OCI-M2 (cell line): ENCODE measurements at regions not wholly inside any gene's neighbourhood (a gene's known extent, or its start where the extent isn't known, plus 50 kb on each side); places are given as distances from the start of the nearest gene placed in this dataset.

Source experiments
- DNase-seq: peaks from one replicate; lab custom pipeline; 2025; ENCODE audit not compliant: unreplicated experiment; lab: John Stamatoyannopoulos, UW

DNA sequence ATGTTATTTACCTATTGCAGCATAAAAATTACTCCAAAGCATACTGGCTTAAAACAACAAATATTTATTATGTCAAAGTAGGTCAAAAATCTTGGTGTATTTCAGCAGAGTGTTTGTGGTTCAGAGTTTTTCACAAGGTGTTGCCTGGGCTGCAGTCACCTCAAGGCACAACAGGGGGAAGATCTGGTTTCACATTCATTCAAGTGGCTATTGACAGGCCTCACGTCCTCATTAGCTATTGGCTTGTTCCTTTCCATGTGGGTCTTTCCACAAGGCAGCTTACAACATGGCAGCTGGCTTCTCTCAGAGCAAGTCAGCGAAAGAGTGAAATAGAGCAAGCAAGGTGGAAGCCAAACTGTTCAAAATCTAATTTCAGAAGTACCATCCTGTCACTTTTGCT lies 602.9 kb downstream of the OLFM4 start:
- DNase-seq: no peak

DNA sequence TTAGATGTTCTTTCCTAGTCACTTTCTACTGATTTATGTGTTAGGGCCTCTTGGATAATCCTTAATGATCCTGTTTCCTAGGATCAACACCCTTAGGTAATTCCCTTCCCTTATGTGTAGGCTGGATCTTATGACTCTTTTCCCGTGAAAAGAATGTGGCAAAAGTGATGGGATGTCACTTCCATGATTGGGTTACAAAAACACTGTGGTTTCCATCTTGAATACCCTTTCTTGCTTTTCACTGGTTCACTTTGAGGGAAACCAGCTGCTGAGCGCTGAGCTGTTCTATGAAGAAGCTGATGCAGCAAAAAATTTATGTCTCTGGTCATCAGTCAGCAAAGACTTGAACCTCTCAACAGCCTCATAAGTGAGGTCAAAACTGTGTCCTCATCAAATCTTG lies 609.4 kb downstream of the OLFM4 start:
- DNase-seq: no peak

DNA sequence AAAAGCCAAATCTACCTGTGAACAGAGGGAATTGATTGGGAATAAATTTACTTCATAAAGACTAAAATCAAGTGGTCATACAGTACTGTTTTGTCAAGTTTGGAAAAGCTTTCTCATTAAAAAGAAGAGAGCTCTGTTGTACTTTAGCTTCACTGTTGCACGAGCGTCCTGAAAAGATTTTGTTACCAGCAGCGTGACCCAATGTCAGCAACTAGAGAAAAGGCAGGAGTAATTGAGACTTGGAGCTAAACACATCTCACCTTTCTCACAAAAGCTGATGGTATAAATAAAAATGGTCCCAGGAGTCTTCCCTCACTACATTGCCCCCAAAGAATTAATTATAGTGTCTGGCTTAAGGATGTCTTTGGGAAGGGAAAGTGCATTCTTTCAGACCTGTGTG lies 613.7 kb downstream of the OLFM4 start:
- DNase-seq: no peak

DNA sequence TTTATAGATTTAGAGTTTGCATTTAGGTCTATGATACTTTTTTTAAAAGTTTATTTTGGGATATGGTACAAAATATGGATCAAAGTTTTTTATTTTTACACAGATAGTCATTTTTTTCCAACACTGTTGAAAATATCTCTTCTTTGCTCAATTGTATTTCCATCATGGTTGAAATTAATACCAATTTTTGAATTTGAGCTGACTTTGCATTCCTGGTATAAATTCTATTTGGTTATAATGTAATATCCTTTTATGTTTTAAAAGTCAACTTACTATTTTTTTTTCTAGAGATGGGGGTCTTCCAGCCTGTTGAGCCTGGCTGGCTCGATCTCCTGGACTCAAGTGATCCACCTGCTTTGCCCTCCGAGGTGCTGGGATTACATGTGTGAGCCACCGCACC lies 620.1 kb downstream of the OLFM4 start:
- no peak for DNase-seq

DNA sequence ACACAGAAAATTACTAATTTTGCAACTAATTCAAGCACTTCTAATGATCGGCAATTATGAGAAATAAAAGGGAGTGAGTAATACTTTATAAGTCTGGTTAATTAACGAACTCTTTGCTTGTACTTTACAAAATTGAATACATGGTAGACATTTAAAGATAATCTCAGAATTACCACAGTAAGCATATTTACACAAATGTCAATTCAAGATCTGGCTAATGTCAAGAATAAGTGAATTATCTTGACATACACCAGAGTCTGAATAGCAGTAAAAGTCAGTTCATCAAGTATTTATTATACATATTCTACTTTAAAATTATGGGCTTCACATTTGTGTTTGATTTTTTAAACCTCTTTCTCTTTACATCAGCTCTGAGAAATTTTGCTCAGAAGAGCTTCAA lies 643.4 kb downstream of the OLFM4 start:
- DNase-seq: no peak

DNA sequence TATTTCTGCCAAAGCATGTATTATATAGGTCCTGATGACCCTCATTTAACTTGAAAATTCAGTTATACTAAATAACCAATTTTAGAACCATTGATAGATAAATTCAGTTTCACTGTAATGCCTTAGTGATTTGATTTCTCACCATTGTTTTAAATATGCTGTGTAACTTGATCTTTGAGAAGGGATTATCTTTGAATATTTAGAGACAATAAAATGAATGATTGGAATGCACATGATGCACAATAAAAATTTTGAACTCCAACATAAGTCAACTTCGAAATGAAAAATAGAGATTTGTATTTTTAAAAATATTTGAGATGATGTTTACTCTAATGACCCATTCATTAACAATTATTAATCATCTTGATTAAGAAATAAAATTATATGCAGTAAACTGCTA lies 654.5 kb downstream of the OLFM4 start:
- no peak for DNase-seq

DNA sequence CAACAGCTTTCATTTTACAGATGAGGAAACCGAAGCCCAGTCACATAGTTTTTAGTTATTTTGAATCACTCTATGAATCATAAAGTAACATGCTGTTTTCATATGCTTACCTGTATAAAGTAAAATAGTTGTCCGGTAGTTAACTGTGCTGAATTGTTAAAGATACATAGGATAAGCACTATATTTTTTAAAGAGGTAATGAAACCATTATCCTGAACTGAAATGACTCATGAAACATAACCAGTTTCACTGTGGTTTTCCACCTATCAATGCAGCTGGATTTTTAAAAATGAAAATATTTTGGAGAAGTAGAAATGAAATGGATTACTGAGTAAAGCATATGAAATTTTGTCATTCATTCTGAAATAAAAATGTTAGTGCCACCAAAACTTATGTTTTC lies 655.0 kb downstream of the OLFM4 start:
- DNase-seq: no peak

DNA sequence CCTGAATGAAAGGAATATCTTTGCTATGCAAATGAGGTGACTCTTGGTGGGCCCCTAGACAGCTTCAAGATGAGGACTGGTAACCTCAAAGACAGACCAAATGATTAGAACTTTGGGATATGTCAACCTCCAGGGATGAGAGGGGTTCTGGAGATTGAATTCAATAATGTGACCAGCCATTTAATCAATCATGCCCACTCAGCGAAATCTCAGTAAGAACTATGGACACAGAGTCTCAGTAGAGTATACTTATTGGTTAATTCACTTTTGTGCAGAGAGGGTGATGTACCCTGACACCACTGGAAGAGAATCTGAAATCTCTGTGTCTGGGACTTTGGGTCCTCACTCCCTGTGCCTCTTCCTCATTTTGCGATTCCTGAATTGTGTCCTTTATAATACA lies 662.8 kb downstream of the OLFM4 start:
- DNase-seq: no peak

DNA sequence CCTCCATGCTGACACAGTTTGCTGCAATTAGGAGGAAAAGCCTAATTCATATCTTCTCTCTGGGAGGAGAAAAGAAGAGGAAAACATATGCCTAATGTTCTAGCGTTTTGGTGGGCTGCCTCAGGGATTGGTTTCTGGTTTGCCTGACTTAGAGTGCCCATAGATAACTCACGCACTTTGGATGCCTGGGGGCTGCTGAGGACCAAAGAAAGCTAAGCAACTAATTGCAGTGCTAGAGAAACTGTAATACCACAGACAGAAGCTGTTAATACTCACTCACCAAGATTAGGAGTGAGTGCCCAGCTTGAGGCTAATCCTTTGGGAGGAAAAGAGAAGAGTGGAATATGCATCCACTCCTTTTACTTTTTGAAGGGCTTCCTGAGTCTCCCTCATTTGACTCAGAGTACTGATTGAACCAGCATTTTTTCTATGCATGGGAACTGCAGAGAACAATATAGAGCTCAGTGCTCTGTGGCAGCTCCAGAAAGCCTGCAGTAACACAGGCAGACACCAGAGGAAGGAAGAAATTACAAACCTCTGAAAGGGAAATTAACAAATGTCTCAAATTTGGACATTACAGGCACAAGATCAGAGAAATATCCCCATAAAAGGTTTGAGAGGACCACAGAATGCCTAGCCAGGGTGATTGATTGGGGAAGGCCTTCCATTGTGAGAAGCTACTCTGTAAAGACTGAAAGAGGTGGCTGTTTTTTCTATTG lies 666.4 kb downstream of the OLFM4 start:
- no peak for DNase-seq

DNA sequence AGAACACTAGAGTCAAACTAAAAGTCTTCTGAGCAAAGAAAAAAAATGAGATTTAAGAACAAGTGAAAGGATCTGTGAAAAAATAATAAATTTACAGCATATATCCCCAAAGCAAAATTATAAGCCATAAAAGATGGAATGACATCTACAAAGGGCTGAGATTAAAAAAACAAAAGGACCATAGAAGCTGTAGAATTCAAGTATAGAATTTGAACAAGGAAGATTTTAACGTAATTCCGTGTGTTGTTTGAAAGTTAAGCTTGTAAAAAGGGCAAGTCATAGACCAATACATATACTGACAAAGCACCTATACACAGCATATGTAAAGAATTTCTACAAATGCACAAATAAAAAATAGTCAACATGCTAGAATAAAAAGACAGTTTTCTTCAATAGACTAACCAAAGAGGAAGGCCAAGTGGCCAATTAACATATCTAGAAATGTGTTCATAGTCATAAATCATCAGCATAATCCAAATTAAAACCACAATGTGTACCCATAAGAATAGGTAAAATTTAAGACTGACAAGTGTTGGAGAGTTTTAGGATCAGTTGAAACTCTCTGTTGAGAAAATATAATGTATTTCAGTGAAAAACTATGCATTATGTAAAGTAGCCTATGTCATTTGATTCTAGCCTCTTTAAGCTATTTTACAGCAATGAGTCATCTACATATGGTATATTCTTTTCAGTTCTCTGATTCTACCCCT lies 674.9 kb downstream of the OLFM4 start:
- no peak for DNase-seq

DNA sequence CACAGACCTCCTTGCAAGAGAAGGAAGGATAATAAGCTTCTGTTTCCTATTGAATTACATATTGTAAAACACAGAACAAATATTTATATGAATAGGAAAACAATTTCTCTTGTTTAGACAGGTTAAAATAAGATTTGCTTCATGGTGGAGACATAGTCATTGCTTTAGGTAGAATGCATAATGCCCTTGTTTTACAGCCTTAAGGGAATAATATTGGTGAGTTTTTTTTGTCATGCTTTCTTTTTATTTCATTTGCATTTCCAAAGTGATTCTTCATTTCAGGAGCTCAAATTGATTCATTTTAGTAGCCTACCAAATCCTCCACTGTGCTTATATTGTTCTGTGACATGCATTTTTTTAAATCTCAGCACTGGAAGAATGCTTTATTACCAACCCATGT lies 690.7 kb downstream of the OLFM4 start:
- no peak for DNase-seq

DNA sequence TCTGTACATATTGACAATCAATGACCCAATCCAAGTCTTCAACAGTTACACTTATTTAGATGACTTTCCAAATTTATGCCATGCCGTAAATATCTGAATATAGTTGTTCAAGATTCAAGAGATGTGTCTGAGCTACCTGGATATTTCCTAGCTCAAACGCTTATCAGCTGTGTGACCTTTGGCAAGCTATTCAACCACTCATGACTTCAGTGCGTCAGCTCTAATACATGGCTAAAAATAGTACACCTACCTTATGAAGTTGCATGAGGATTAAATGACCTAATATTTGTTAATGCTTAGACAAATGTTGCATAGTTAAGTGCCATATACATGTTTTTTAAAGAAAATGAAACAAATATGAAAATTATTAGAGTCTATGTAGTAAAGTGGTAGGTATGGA lies 704.1 kb downstream of the OLFM4 start:
- DNase-seq: no peak

DNA sequence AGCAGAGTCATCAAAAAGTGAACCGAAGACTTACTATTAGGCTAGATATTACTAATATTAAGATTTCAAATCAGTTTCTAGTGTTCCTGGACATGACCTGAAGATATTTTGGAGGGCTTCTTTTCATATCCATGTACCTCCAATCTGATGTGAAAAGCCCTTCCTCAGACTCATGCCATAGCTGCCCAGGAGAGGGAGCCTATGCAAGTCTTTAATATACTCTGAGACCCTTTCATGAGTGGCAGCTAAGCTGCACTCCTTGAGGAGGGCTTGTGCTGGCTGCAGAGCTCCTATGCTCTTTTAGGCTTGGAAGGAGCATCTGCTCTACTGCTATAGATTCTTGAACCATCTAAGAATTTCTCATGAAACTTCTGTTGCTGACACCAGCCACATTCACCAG lies 715.3 kb downstream of the OLFM4 start:
- no peak for DNase-seq

DNA sequence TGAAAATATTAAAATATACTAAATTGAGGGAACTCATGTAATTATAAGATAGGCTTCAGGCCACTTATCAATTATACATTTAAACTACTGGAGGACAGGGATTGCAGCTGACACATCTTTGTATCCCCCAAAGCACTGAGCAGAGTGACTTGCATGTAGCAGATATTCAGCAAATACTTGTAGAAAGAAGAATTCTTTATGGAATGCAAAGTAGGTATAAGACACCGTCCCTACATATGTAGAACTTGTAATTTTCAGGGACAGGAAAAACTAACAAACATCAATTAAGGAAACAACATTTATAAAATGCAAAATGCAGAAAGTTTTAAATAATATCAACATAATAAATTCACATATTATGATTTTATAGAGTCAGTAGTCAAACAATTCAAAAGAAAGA lies 719.2 kb downstream of the OLFM4 start:
- no peak for DNase-seq

DNA sequence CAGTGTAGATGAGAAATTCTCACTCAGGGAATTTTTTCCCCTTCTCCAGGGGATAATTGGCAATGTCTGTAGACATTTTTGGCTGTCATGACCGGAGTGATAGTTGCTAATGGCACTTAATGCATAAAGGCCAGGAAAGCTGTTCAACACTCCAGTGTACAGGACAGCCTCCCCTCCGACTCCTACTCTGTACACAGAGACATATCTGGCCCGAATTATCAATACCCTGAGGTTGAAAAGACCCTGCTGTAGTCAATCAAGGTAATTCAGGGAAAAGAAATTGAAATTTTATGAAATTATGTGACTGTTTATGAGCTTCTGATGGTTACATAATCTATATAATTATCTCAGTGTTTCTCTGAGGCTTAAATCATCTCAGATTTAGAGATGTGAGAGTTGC lies 720.7 kb downstream of the OLFM4 start:
- no peak for DNase-seq

DNA sequence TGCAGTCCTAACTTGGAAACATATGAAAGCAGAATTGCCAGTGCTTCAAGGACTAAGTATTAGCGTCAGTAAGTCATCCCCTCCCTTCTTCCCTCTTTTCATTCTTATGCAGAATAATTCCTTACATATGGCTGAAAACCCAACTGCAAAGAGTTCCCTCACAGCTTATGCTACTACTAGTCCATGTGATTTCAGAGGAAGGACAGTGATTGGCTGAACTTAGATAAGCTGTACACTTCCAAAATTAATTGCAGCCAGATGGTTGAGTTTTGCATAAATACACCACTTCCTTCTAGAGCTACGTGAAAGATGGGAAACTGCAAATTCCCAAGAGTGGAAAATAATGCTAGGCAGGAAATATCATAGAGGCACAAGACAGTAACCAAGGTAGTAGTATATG lies 730.4 kb downstream of the OLFM4 start:
- no peak for DNase-seq

DNA sequence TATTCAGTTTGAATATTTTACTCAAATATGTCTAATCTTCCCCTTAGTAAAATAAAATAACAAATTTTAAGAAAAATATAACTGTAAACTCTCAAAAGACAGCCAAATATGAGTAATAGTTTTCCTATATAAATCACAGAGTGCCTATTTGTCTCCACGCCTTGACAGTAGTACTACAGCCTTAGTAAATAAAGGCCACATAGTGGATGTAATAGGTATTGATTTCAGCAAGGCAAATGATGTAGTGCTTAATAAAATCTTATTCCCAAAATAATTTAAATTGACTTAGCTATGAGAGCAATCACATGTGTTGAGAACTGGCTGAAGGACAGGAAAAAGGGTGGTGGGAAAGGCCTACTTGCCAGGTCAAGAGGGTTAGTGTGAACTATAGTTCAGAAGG lies 747.2 kb downstream of the OLFM4 start:
- DNase-seq: no peak

DNA sequence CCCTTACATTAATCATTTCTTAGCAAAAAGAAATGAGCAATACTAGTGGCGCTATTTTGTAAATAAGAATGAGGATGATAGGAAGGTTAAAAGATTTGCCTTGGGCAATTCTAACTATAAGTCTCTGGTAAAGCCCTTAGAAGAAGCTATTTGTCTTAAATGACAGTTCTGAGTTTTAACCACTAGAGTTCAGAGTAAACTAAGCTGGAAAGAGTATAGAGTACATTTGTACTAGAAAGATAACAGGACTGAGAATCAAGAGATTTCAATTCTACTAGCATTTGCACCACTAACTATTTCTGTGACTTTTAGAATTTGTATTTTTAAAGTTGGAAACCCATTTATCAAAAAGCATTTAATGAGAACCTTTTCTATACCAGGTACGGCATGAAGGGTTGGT lies 750.3 kb downstream of the OLFM4 start:
- no peak for DNase-seq

DNA sequence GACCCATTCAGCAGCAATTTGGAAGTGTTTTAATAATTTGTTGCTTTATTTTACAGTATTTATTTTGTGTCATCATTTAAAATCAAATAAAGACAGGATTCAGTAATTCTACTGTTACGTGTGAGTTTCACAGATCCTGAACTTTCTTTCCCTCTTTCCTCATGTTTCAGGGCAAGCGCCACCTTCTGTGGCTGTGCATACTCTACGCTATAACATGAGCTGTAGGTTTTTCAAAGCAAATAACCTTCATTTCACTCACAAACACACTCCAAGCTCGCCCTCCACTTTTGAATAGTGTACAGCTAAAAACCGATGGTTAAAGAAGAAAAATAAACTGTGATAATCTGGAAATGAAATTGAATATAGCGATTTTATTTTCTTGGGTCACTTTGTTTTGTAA lies 753.3 kb downstream of the OLFM4 start:
- DNase-seq: no peak

DNA sequence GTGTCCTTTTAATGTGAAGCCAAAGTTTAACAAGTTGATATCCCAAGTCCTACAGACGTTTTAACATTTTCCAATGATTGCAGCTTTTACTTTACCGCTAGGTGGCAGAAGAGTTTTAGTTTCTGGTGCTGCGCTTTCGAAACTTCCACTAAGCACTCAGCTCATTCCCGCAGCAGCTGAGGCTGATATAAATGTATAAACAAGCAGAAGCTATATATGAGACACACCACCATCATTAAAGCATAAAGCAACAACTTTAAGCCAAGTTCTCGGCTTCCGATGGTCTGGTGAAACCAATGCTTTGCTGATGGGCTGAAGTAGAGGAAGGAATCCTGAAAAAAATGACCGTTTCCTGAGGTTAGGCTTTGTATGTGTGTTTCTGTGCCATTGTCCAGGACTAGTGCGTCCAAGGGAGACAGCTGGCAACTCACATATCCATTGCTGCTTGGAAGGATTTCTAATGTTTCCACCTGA lies 753.9 kb downstream of the OLFM4 start:
- DNase-seq: peak; percentile 31

DNA sequence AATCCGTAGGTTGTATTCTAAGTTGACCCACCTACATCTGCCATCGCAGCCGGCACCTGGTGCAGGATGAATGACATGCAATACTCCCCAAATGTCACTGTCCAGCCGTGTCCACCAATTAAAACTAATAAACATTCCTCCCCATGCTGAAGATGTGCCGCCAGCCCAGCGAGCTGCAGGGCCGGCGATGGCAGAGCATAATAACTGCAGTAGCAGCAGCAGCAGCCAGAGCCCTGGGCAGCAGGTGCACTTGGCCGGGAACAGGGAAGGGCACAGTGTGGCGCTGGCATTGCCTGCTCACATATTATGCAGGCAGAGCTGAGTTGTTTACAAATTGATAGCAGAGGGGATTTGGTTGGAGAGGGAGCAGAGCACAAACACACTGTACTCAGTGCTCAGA lies 754.9 kb downstream of the OLFM4 start:
- no peak for DNase-seq

DNA sequence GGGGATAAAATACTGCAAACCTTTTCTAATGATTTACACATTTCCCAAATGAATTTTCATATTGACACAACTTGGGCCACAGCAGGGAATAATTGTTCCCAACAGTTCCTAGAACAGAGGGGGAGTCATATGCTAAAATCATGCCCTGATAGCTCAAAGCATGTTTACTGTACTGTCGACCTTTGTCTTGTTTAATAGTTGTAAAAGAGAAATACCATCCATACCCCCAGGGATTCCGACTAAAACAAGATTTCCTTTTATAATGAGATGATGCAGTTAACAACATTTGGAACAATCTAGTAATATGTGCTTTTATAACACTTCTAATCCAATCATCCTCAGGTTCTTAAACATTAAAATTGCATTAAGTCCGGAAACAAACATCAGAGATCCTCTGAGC lies 759.7 kb downstream of the OLFM4 start:
- DNase-seq: no peak

DNA sequence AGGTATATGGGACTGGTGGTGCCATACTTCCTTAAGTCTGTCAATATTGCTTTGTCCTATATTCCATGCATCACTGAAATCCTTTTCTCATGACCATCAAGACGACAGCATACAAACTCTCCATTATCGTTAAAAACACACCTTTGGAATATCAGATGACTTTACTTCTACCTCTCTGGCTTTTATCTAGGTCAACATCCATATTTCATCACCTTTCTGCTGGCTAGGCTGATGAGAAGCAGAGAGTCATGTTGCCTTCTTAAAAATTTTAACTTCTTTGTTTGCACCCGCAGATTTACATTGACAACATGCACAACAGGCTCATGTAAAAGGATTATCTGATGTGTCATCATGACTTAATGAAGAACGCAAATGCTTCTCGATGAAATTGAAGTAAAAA lies 771.4 kb downstream of the OLFM4 start:
- DNase-seq: no peak
